ENCODE measurements at regions not wholly inside any gene's neighbourhood (a gene's known extent, or its start where the extent isn't known, plus 50 kb on each side); places are given as distances from the start of the nearest gene placed in this dataset.

- H3K4me1 ChIP-seq, result no peaks in the 10 kb centered on the region
- TF ChIP-seq, protein P1, sequence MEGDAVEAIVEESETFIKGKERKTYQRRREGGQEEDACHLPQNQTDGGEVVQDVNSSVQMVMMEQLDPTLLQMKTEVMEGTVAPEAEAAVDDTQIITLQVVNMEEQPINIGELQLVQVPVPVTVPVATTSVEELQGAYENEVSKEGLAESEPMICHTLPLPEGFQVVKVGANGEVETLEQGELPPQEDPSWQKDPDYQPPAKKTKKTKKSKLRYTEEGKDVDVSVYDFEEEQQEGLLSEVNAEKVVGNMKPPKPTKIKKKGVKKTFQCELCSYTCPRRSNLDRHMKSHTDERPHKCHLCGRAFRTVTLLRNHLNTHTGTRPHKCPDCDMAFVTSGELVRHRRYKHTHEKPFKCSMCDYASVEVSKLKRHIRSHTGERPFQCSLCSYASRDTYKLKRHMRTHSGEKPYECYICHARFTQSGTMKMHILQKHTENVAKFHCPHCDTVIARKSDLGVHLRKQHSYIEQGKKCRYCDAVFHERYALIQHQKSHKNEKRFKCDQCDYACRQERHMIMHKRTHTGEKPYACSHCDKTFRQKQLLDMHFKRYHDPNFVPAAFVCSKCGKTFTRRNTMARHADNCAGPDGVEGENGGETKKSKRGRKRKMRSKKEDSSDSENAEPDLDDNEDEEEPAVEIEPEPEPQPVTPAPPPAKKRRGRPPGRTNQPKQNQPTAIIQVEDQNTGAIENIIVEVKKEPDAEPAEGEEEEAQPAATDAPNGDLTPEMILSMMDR (IDR thresholded peaks at IDR 0.05), result no peak
- peaks cover 0 to 19% (median 0%) of the 10 kb centered on the region in 7 donors for H3K27me3 ChIP-seq
- H3K27ac ChIP-seq, result no peak overlapping the region
- DNase-seq, result no peak
- H3K36me3 ChIP-seq, result no peaks in the 10 kb centered on the region
- WGBS, 2 donors, result 95 to 97% methylated on average over 31 to 38 of the region's 39 CpGs
- ATAC-seq, result peak in 1 of 8 donors; percentile 22
- H3K4me3 ChIP-seq, result no peak overlapping the region
- H3K9me3 ChIP-seq, result no peaks in the 10 kb centered on the region
- intact Hi-C loops (cut with DNase I), result no loop called here
These were observed 97.4 kb upstream of the MED14 start for GRCh38 chrX:40832723-40833122.

DNA sequence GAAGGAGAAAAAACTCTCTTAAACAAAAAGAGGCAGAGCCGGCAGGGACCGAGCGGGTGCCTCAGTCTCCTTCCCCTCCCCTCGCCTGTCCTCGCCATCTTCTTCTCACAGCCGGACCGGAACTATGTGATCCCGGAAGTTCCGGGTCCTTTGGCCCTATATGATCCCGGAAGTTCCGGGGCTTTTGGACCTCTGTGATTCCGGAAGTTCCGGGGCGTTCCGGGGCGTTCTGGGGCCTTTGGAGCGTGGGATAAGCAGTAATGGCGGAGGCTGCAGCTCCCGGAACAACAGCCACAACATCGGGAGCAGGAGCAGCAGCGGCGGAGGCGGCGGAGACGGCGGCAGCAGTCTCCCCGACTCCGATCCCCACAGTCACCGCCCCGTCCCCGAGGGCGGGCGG lies 98.9 kb upstream of the MED14 start:
- ATAC-seq, result no peak
- H3K9me3 ChIP-seq, result peaks cover 0 to 6% (median 0%) of the 10 kb centered on the region in 11 donors
- TF ChIP-seq, protein P1 (IDR thresholded peaks at IDR 0.05), result no peak
- H3K4me3 ChIP-seq, result no peak overlapping the region
- WGBS, 2 donors, result 94 to 96% methylated on average over 17 to 33 of the region's 33 CpGs
- intact Hi-C loops (cut with DNase I), result no loop called here
- no peaks in the 10 kb centered on the region for H3K36me3 ChIP-seq
- no peak for DNase-seq
- peaks cover 0 to 19% (median 0%) of the 10 kb centered on the region in 7 donors for H3K27me3 ChIP-seq
- no peaks in the 10 kb centered on the region for H3K4me1 ChIP-seq
- H3K27ac ChIP-seq, result no peak overlapping the region

- peaks cover 0 to 26% (median 0%) of the 10 kb centered on the region in 7 donors for H3K27me3 ChIP-seq
- TF ChIP-seq, protein P1 (IDR thresholded peaks at IDR 0.05), result no peak
- H3K9me3 ChIP-seq, result peaks cover 0 to 17% (median 0%) of the 10 kb centered on the region in 11 donors
- no peaks in the 10 kb centered on the region for H3K36me3 ChIP-seq
- intact Hi-C loops (cut with DNase I), result no loop called here
- no peak overlapping the region for H3K27ac ChIP-seq
- 71 to 79% methylated on average over 7 of the region's 7 CpGs for WGBS, 2 donors
- H3K4me1 ChIP-seq, result no peaks in the 10 kb centered on the region
- ATAC-seq (no peak), DNase-seq (no peak)
- H3K4me3 ChIP-seq, result no peak overlapping the region
These were observed 100.2 kb upstream of the MED14 start for GRCh38 chrX:40835526-40835925.

DNA sequence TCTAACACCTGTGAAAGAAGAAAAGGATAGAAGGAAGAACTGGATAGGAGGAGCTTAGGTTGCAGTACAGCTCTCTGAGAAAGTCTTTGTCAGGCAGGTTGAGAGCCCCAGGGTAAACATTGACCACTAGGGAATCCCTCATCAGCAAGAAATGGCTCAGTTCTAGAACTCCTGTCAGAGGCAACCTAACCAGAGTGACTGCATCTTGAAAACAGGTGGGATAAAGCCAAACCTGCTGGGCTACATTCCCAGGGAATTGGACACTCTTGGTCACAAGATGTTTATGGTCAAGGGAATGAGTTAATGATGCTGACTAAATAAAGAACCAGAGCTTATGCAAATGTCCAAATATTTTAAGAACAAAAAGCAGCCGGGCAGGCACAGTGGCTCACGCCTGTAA lies 108.3 kb upstream of the MED14 start:
- Histone ChIP-seq H3K4me3 (no peak overlapping the region), H3K9me3 (peaks cover 0 to 45% (median 4%) of the 10 kb centered on the region in 11 donors), H3K27me3 (peaks cover 0 to 36% (median 0%) of the 10 kb centered on the region in 7 donors), H3K4me1 (peaks cover 0 to 6% (median 0%) of the 10 kb centered on the region in 9 donors), H3K36me3 (no peaks in the 10 kb centered on the region), H3K27ac (no peak overlapping the region)
- intact Hi-C loops (cut with DNase I), result no loop called here
- 98 to 100% methylated on average over 2 of the region's 2 CpGs for WGBS, 2 donors
- ATAC-seq, result no peak
- DNase-seq, result no peak
- TF ChIP-seq, protein P1 (IDR thresholded peaks at IDR 0.05), result no peak

Measured in heart right ventricle (tissue), 16 donors.